ENCODE measurements at regions not wholly inside any gene's neighbourhood (a gene's known extent, or its start where the extent isn't known, plus 50 kb on each side); places are given as distances from the start of the nearest gene placed in this dataset.

- in situ Hi-C loops (cut with MboI; ENCODE audit: low pct_unique_long_range_greater_than_20kb, low sequenced_read_pairs) = no loop called here
- DNase-seq = no peak
These were observed 306.9 kb upstream of the SLIT2 start for GRCh38 chr4:19944806-19945205.

GRCh38 chr4:19944251-19944650, 307.5 kb upstream of the SLIT2 start:
- in situ Hi-C loops (cut with MboI; ENCODE audit: low pct_unique_long_range_greater_than_20kb, low sequenced_read_pairs) = no loop called here
- DNase-seq = no peak

DNA sequence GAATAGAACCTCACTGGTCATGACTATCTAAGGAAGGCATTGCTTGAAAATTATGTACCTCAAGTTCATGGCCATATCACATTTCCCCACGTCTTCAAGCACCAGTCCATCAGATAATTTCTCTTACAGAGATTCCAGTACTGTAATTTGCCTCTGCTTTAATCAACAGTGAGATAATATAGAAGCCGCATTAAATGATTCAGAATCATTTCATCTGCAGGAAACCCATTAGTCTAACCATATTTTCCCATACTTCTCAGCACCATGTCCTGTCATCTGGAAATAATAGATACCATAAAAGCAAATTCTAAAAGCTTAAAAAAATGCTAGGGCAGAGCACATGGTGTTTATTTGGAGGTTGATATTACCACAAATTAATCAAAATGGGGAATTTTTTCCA, 310.3 kb upstream of the SLIT2 start:
- in situ Hi-C loops (cut with MboI; ENCODE audit: low pct_unique_long_range_greater_than_20kb, low sequenced_read_pairs) = no loop called here
- no peak for DNase-seq

- DNase-seq = no peak
- in situ Hi-C loops (cut with MboI; ENCODE audit: low pct_unique_long_range_greater_than_20kb, low sequenced_read_pairs) = no loop called here
These were observed 310.8 kb upstream of the SLIT2 start for GRCh38 chr4:19940861-19941260.

DNA sequence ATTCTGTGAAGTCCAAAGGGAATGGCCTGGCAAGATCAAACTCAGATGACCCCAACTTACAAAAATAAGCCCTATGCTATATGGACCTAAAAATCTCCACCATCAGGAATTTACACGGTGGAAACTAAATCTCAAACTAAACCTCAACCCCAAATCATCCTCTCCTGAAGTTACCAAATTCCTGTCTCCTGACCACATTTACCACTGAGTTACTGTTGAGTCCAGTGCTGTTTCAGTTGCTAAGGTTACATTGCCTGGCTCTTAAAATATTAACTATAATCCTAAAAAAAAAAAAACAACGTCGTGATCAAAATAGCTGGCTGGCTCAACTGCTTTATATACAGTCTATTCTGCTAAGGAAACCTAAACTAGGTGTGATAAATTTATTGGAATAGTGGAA, 315.2 kb upstream of the SLIT2 start:
- in situ Hi-C loops (cut with MboI; ENCODE audit: low pct_unique_long_range_greater_than_20kb, low sequenced_read_pairs) = no loop called here

GRCh38 chr4:19930742-19931141, 321.0 kb upstream of the SLIT2 start:
- DNase-seq = no peak
- in situ Hi-C loops (cut with MboI; ENCODE audit: low pct_unique_long_range_greater_than_20kb, low sequenced_read_pairs) = no loop called here

More for the DNA sequence above, 315.2 kb upstream of the SLIT2 start:
- DNase-seq = no peak

GRCh38 chr4:19927381-19927780, 324.3 kb upstream of the SLIT2 start:
- no peak for DNase-seq
- in situ Hi-C loops (cut with MboI; ENCODE audit: low pct_unique_long_range_greater_than_20kb, low sequenced_read_pairs) = no loop called here

GRCh38 chr4:19925516-19925915, 326.2 kb upstream of the SLIT2 start:
- in situ Hi-C loops (cut with MboI; ENCODE audit: low pct_unique_long_range_greater_than_20kb, low sequenced_read_pairs) = no loop called here
- no peak for DNase-seq

DNA sequence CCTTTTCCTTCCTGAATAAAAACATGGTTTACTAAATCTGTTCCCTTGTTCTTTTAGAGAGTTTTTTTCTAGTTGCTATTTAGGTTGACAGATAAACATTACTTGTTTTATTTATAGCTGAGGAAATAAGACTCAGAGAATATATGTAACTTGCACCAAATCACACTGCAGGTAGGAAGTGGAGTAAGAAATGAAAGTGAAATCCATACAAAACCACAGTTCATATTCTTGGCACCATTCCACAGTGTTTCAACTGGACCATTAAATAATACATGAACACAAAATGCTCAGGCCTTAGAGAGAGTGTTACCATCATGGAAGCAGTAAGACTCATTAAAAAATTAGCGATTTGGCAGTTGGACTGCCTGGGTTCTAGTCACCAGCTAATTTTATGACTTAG, 326.9 kb upstream of the SLIT2 start:
- in situ Hi-C loops (cut with MboI; ENCODE audit: low pct_unique_long_range_greater_than_20kb, low sequenced_read_pairs) = no loop called here
- DNase-seq = no peak

DNA sequence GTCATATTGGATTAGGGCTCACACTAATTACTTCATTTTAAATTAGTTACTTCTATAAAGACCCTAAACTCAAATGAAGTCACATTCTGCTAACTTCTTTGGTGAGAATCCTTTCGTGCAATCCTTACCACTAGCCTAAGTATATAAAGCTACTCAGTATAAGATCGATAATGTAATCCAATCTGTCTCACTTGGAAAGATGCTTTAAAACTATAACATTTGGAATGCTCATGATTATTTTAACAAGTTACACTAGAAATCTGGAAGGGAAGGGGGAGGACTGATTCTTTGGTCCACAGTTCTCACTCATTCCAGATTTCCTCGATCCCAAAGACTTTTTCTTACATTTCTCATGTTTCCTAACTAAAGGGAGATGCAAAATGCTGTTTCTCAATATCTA, 336.4 kb upstream of the SLIT2 start:
- in situ Hi-C loops (cut with MboI; ENCODE audit: low pct_unique_long_range_greater_than_20kb, low sequenced_read_pairs) = no loop called here
- DNase-seq = no peak

GRCh38 chr4:19913650-19914049, 338.1 kb upstream of the SLIT2 start:
- in situ Hi-C loops (cut with MboI; ENCODE audit: low pct_unique_long_range_greater_than_20kb, low sequenced_read_pairs) = no loop called here
- no peak for DNase-seq

- in situ Hi-C loops (cut with MboI; ENCODE audit: low pct_unique_long_range_greater_than_20kb, low sequenced_read_pairs) = no loop called here
- no peak for DNase-seq
These were observed 340.7 kb upstream of the SLIT2 start for GRCh38 chr4:19910861-19911525.

DNA sequence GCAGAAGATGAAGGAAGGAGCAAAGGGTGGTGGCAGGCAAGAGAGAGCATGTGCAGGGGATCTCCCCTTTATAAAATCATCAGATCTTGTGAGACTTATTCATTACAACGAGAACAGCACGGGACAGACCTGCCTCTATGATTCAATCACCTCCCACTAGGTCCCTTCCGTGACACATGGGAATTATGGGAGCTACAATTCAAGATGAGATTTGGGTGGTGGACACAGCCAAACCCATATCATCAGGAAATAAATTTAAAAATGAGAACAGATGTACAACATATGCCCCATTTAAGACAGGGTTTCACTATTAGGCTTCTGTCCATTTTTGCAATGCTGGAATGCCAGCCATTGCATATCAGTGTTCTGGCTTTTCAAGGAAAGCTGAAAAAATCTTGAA, 346.7 kb upstream of the SLIT2 start:
- no peak for DNase-seq
- in situ Hi-C loops (cut with MboI; ENCODE audit: low pct_unique_long_range_greater_than_20kb, low sequenced_read_pairs) = no loop called here

DNA sequence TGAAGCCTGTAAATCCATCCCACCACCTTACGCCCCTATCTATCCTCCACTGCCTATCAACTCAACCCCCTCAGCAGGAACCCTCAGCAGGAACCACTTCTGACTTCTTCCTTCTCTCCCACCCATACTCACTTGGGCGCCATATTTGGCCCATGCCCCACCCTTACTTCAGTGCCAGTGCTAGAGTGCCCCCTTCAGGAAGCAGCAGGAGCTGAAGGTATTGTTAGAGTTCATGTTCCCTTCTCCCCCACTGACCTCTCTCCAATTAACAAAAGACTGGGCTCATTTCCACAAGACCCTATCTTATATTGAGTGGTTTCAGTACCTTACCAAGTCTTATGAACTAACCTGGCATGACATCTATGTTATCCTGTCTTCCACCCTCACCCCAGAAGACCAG, 363.1 kb upstream of the SLIT2 start:
- no peak for DNase-seq
- in situ Hi-C loops (cut with MboI; ENCODE audit: low pct_unique_long_range_greater_than_20kb, low sequenced_read_pairs) = no loop called here

DNA sequence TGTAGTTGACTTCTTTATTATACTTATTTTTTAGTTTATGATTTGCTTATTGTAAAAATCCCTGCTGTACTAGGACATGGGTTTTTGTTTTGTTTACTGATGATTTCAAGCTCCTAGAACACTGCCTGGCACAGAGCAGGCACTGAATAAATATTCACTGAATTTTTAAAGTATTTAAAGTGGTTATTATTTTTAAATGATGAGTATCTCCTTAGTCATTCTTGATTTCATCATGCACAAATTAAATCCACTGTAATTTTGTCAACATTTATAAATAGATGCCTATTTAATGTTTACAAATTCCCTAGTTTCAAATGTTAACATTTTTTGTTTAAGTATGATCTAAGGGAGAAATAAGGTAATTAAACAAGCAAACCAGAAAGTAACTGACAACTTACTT, 367.9 kb upstream of the SLIT2 start:
- in situ Hi-C loops (cut with MboI; ENCODE audit: low pct_unique_long_range_greater_than_20kb, low sequenced_read_pairs) = no loop called here
- no peak for DNase-seq

DNA sequence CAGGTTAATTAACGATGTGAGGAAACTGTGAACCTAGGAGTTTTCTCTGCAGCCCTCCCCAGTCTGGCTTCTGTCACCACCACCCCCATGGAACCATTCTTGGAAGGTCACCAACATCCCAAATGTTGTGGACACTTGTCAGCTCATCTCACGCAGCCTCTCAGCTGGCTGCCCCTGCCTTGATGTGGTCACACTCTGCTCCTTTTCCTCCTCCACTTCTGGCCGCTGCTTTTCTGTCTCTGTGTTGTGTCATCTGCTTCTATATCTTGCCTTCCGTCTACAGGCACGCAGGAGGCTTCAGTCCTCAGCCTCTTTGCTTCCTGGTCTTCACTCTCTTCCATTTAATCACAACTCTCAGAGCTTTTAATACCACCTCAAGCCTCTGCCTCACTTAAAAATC, 371.5 kb upstream of the SLIT2 start:
- no peak for DNase-seq
- in situ Hi-C loops (cut with MboI; ENCODE audit: low pct_unique_long_range_greater_than_20kb, low sequenced_read_pairs) = no loop called here

- in situ Hi-C loops (cut with MboI; ENCODE audit: low pct_unique_long_range_greater_than_20kb, low sequenced_read_pairs) = no loop called here
- DNase-seq = no peak
These were observed 372.4 kb upstream of the SLIT2 start for GRCh38 chr4:19879330-19879729.

GRCh38 chr4:19857991-19858390, 393.7 kb upstream of the SLIT2 start:
- DNase-seq = no peak
- in situ Hi-C loops (cut with MboI; ENCODE audit: low pct_unique_long_range_greater_than_20kb, low sequenced_read_pairs) = no loop called here

GRCh38 chr4:19857380-19857779, 394.3 kb upstream of the SLIT2 start:
- no peak for DNase-seq
- in situ Hi-C loops (cut with MboI; ENCODE audit: low pct_unique_long_range_greater_than_20kb, low sequenced_read_pairs) = no loop called here

DNA sequence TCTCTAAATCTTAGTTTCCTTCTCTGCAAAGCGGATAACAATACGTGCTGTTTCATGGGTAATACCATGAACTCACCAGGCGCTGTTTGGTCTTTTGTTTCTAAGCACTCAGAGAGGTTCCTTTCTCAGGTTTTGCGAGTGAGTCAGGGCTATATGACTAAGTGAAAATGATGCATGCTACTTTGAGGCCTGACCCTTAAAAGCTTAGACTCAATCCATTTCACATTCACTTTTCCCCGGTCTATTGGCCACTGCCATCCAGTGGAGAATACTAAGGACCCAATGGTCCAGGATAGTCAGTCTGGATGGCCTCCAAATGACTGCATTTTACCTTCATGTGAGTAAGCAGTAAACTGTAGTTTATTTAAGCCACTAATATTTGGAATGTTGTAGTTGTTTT, 400.8 kb upstream of the SLIT2 start:
- DNase-seq = no peak
- in situ Hi-C loops (cut with MboI; ENCODE audit: low pct_unique_long_range_greater_than_20kb, low sequenced_read_pairs) = no loop called here

- no peak for DNase-seq
- in situ Hi-C loops (cut with MboI; ENCODE audit: low pct_unique_long_range_greater_than_20kb, low sequenced_read_pairs) = no loop called here
These were observed 407.3 kb upstream of the SLIT2 start for GRCh38 chr4:19844446-19844845.

GRCh38 chr4:19842471-19842870, 409.2 kb upstream of the SLIT2 start:
- in situ Hi-C loops (cut with MboI; ENCODE audit: low pct_unique_long_range_greater_than_20kb, low sequenced_read_pairs) = no loop called here
- no peak for DNase-seq
